ENCODE measurements at regions not wholly inside any gene's neighbourhood (a gene's known extent, or its start where the extent isn't known, plus 50 kb on each side); places are given as distances from the start of the nearest gene placed in this dataset.

DNA sequence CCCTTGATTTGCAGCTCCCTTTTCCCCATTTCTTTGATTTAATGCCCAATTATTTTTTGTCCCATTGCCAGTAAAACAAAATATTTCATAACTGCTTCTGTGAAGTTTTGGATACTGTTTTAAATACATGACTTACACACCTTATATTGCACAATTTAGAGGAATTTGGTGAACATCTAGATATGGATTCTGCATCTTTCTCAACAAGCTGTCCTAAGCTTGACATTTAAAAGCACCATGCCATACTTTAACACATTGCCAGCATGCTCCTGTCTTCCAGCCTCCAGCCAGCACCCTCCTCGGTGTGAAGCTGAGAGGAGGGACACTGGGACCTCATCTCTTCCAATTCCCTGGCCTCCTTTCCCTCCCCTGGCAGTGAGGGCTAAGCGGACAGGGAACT is 167.6 kb downstream of the SEC16B start:
- H2AFZ ChIP-seq (ENCODE audit: low read length), result no peak overlapping the region
- 0 out of 2 replicates have a peak, but pooled peaks cover 3% of the 10 kb centered on the region for H3K9me3 ChIP-seq (ENCODE audit: insufficient read depth, low read depth, low read length)
- H3K4me3 ChIP-seq (ENCODE audit: low read length, poor library complexity, severe bottlenecking), result no peak overlapping the region
- no peaks in the 10 kb centered on the region for H3K4me1 ChIP-seq (ENCODE audit: insufficient read depth, low read length, poor library complexity, severe bottlenecking)
- H3K9me2 ChIP-seq (replicated peaks; ENCODE audit: low read depth, low read length), result no peaks in the 10 kb centered on the region
- no peak overlapping the region for H3K4me2 ChIP-seq (ENCODE audit: low read depth, low read length, poor library complexity, severe bottlenecking)
- no peak overlapping the region for H3K9ac ChIP-seq (ENCODE audit: low read depth, low read length, poor library complexity, severe bottlenecking)
- no peaks in the 10 kb centered on the region for H4K20me1 ChIP-seq (ENCODE audit: insufficient read depth, low read length, poor library complexity, severe bottlenecking)
- no peaks in the 10 kb centered on the region for H3F3A ChIP-seq (ENCODE audit: low read depth)
- TF ChIP-seq EZH2phosphoT487 (IDR thresholded peaks at IDR 0.05; ENCODE audit: borderline replicate concordance), result no peak
- TF ChIP-seq, protein P1, sequence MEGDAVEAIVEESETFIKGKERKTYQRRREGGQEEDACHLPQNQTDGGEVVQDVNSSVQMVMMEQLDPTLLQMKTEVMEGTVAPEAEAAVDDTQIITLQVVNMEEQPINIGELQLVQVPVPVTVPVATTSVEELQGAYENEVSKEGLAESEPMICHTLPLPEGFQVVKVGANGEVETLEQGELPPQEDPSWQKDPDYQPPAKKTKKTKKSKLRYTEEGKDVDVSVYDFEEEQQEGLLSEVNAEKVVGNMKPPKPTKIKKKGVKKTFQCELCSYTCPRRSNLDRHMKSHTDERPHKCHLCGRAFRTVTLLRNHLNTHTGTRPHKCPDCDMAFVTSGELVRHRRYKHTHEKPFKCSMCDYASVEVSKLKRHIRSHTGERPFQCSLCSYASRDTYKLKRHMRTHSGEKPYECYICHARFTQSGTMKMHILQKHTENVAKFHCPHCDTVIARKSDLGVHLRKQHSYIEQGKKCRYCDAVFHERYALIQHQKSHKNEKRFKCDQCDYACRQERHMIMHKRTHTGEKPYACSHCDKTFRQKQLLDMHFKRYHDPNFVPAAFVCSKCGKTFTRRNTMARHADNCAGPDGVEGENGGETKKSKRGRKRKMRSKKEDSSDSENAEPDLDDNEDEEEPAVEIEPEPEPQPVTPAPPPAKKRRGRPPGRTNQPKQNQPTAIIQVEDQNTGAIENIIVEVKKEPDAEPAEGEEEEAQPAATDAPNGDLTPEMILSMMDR (conservative IDR thresholded peaks at IDR 0.05; ENCODE audit: low read length), result no peak
- H3K36me3 ChIP-seq (ENCODE audit: insufficient read depth, low read length), result no peaks in the 10 kb centered on the region
- H3K79me2 ChIP-seq (ENCODE audit: insufficient read depth, low read length), result no peaks in the 10 kb centered on the region
- peaks cover 44% of the 10 kb centered on the region for H3K27me3 ChIP-seq (ENCODE audit: insufficient read depth, low read length, poor library complexity, severe bottlenecking)

DNA sequence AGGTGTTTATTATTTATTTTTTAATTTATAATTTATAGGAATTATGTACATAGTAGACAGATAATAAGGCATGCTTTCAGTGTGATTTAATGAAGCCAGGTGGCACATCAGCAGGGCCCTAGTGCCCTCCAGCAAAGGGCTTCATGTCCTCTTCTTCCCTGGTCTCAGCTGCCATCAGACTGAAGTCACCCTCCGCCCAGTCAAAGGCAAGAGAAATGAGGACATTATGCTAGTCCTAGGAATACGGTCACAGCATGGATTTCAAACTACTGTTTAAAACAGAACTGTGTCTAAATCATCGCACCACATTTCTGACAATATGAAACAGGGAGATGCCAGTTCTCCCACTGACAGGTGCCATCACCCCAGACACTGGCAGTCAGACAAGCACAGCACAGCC is 168.1 kb downstream of the SEC16B start:
- no peak overlapping the region for H3K4me3 ChIP-seq (ENCODE audit: low read length, poor library complexity, severe bottlenecking)
- 0 out of 2 replicates have a peak, but pooled peaks cover 3% of the 10 kb centered on the region for H3K9me3 ChIP-seq (ENCODE audit: insufficient read depth, low read depth, low read length)
- no peaks in the 10 kb centered on the region for H3K4me1 ChIP-seq (ENCODE audit: insufficient read depth, low read length, poor library complexity, severe bottlenecking)
- H3K9ac ChIP-seq (ENCODE audit: low read depth, low read length, poor library complexity, severe bottlenecking), result no peak overlapping the region
- no peaks in the 10 kb centered on the region for H3K9me2 ChIP-seq (replicated peaks; ENCODE audit: low read depth, low read length)
- H3K4me2 ChIP-seq (ENCODE audit: low read depth, low read length, poor library complexity, severe bottlenecking), result no peak overlapping the region
- H2AFZ ChIP-seq (ENCODE audit: low read length), result no peak overlapping the region
- H3K79me2 ChIP-seq (ENCODE audit: insufficient read depth, low read length), result no peaks in the 10 kb centered on the region
- no peaks in the 10 kb centered on the region for H3F3A ChIP-seq (ENCODE audit: low read depth)
- H4K20me1 ChIP-seq (ENCODE audit: insufficient read depth, low read length, poor library complexity, severe bottlenecking), result no peaks in the 10 kb centered on the region
- TF ChIP-seq, protein P1 (conservative IDR thresholded peaks at IDR 0.05; ENCODE audit: low read length), result no peak
- no peak for TF ChIP-seq EZH2phosphoT487 (IDR thresholded peaks at IDR 0.05; ENCODE audit: borderline replicate concordance)
- H3K36me3 ChIP-seq (ENCODE audit: insufficient read depth, low read length), result no peaks in the 10 kb centered on the region
- H3K27me3 ChIP-seq (ENCODE audit: insufficient read depth, low read length, poor library complexity, severe bottlenecking), result peaks cover 49% of the 10 kb centered on the region

DNA sequence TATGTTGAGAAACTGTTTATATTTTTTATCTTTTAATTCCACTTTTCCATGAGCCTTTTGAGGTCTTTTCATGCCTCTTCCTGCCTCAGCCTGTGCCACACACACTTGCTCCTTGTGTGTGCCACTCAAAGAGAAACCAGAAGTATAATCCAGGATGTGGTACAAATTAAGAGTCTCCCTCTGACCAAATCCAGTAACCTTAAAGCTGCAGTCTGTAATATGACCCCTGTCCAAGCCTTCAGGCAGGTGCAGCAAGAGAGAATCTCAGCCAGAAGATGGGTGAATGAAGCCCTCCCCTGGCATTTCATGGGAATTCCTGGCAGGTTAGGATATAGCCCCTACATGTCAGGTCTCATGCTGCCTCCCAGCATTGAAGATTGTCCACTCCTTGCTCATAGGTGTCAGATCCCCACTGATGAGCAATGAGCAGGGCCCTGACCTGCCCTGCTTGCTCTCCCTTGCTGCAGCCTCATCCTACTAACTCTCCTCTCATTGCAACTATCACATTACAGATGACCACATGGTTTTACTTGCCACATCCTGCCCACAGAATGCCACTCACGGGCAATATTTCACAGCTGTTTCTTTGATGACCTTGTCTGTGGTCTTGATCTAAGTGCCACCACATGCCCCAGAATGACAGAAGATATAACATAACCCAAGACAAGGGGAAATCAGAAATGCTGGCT is 169.3 kb downstream of the SEC16B start:
- peaks cover 53% of the 10 kb centered on the region for H3K27me3 ChIP-seq (ENCODE audit: insufficient read depth, low read length, poor library complexity, severe bottlenecking)
- 0 out of 2 replicates have a peak, but pooled peaks cover 3% of the 10 kb centered on the region for H3K9me3 ChIP-seq (ENCODE audit: insufficient read depth, low read depth, low read length)
- H3K4me3 ChIP-seq (ENCODE audit: low read length, poor library complexity, severe bottlenecking), result no peak overlapping the region
- no peaks in the 10 kb centered on the region for H4K20me1 ChIP-seq (ENCODE audit: insufficient read depth, low read length, poor library complexity, severe bottlenecking)
- no peaks in the 10 kb centered on the region for H3K9me2 ChIP-seq (replicated peaks; ENCODE audit: low read depth, low read length)
- no peak overlapping the region for H3K4me2 ChIP-seq (ENCODE audit: low read depth, low read length, poor library complexity, severe bottlenecking)
- no peaks in the 10 kb centered on the region for H3F3A ChIP-seq (ENCODE audit: low read depth)
- H3K9ac ChIP-seq (ENCODE audit: low read depth, low read length, poor library complexity, severe bottlenecking), result no peak overlapping the region
- H3K4me1 ChIP-seq (ENCODE audit: insufficient read depth, low read length, poor library complexity, severe bottlenecking), result no peaks in the 10 kb centered on the region
- H2AFZ ChIP-seq (ENCODE audit: low read length), result no peak overlapping the region
- TF ChIP-seq EZH2phosphoT487 (IDR thresholded peaks at IDR 0.05; ENCODE audit: borderline replicate concordance), result no peak
- TF ChIP-seq, protein P1 (conservative IDR thresholded peaks at IDR 0.05; ENCODE audit: low read length), result no peak
- H3K79me2 ChIP-seq (ENCODE audit: insufficient read depth, low read length), result no peaks in the 10 kb centered on the region
- no peaks in the 10 kb centered on the region for H3K36me3 ChIP-seq (ENCODE audit: insufficient read depth, low read length)
